OCI-LY1 (cell line): ENCODE measurements at regions not wholly inside any gene's neighbourhood (a gene's known extent, or its start where the extent isn't known, plus 50 kb on each side); places are given as distances from the start of the nearest gene placed in this dataset.

Experiments
- H2AFZ ChIP-seq: fragments of 200-600 bp; sonication (generic), shearing (Covaris generic); 2 replicates; pipeline ENCODE4 v1.6.0; 2014; ENCODE audit warnings: antibody characterized with exemption, mild to moderate bottlenecking, low read length
- H3F3A ChIP-seq: fragments of 200-600 bp; sonication (generic), shearing (Covaris generic); 2 replicates; pipeline ENCODE4 v1.6.0; 2014; ENCODE audit warnings: mild to moderate bottlenecking, antibody characterized with exemption, low read length, moderate library complexity; ENCODE audit not compliant: insufficient read depth
- H3K27ac ChIP-seq: fragments of 200-600 bp; sonication (generic); 2 replicates; pipeline ENCODE4 v1.5.1; 2014; ENCODE audit warnings: low read length, mixed run types, mild to moderate bottlenecking, low read depth; ENCODE audit not compliant: poor library complexity, severe bottlenecking
- H3K27me3 ChIP-seq: fragments of 200-600 bp; sonication (generic); 2 replicates; pipeline ENCODE4 v1.6.0; 2014; ENCODE audit warnings: antibody characterized with exemption, mild to moderate bottlenecking, low read length, moderate library complexity; ENCODE audit not compliant: insufficient read depth
- H3K36me3 ChIP-seq: fragments of 200-600 bp; sonication (generic); 2 replicates; pipeline ENCODE4 v1.6.1; 2014; ENCODE audit warnings: mild to moderate bottlenecking, antibody characterized with exemption, low read length, moderate library complexity, mixed read lengths; ENCODE audit not compliant: insufficient read depth
- H3K4me1 ChIP-seq: fragments of 200-600 bp; sonication (generic); 2 replicates; pipeline ENCODE4 v1.5.1; 2014; ENCODE audit warnings: mild to moderate bottlenecking, low read length, moderate library complexity; ENCODE audit not compliant: insufficient read depth, severe bottlenecking
- H3K4me2 ChIP-seq: fragments of 200-600 bp; sonication (generic), shearing (Covaris generic); 2 replicates; pipeline ENCODE4 v1.6.1; 2014; ENCODE audit warnings: low read length
- H3K4me3 ChIP-seq: fragments of 200-600 bp; sonication (generic); 2 replicates; pipeline ENCODE4 v1.5.1; 2014; ENCODE audit warnings: low read length, low read depth, mild to moderate bottlenecking, mixed read lengths; ENCODE audit not compliant: poor library complexity, severe bottlenecking
- H3K79me2 ChIP-seq: fragments of 200-600 bp; shearing (Covaris generic); 2 replicates; pipeline ENCODE4 v1.6.1; 2016; ENCODE audit warnings: mixed run types, low read length, mixed read lengths; ENCODE audit not compliant: insufficient read depth
- H3K9ac ChIP-seq: fragments of 200-600 bp; sonication (generic), shearing (Covaris generic); 2 replicates; pipeline ENCODE4 v1.6.1; 2014; ENCODE audit warnings: mild to moderate bottlenecking, low read length, mixed read lengths
- H3K9me2 ChIP-seq: fragments of 200-600 bp; sonication (generic), shearing (Covaris generic); 2 replicates; pipeline ENCODE4 v1.6.1; 2014; ENCODE audit warnings: low read depth, mild to moderate bottlenecking, low read length, mixed read lengths
- H3K9me3 ChIP-seq: fragments of 200-600 bp; shearing (Covaris generic); 2 replicates; pipeline ENCODE4 v1.6.1; 2014; ENCODE audit warnings: low read length, mixed read lengths
- H4K20me1 ChIP-seq: fragments of 200-600 bp; sonication (generic), shearing (Covaris generic); 2 replicates; pipeline ENCODE4 v1.6.0; 2016; ENCODE audit warnings: mild to moderate bottlenecking, low read length; ENCODE audit not compliant: insufficient read depth
- CTCF ChIP-seq: fragments of 200-600 bp; sonication (generic), shearing (Covaris generic); IDR thresholded peaks from 2 replicates; pipeline ENCODE4 v1.5.1; 2017; ENCODE audit warnings: mild to moderate bottlenecking, antibody characterized with exemption, low read length, moderate library complexity, mixed read lengths
- EZH2 ChIP-seq: fragments of 200-600 bp; sonication (generic), shearing (Covaris generic); IDR thresholded peaks from 2 replicates; pipeline ENCODE4 v1.8.0; 2017; ENCODE audit warnings: borderline replicate concordance, mixed run types, mild to moderate bottlenecking, antibody characterized with exemption, low read length, moderate library complexity, mixed read lengths

GRCh38 chr12:116384691-116385485, 107.4 kb upstream of the MED13L start:
- no peak overlapping the region for H3K4me2 ChIP-seq
- no peak for TF ChIP-seq CTCF
- no peak for TF ChIP-seq EZH2
- H3F3A ChIP-seq: no peaks in the 10 kb centered on the region
- H3K36me3 ChIP-seq: no peaks in the 10 kb centered on the region
- no peaks in the 10 kb centered on the region for H3K9me3 ChIP-seq
- no peaks in the 10 kb centered on the region for H3K27me3 ChIP-seq
- H3K9ac ChIP-seq: no peak overlapping the region
- H3K9me2 ChIP-seq: no peaks in the 10 kb centered on the region
- H3K4me1 ChIP-seq: no peaks in the 10 kb centered on the region
- H3K27ac ChIP-seq: no peak overlapping the region
- no peaks in the 10 kb centered on the region for H4K20me1 ChIP-seq
- no peaks in the 10 kb centered on the region for H3K79me2 ChIP-seq
- no peak overlapping the region for H2AFZ ChIP-seq
- H3K4me3 ChIP-seq: no peak overlapping the region

GRCh38 chr12:116385486-116386217, 108.2 kb upstream of the MED13L start:
- Histone ChIP-seq H3K79me2 (no peaks in the 10 kb centered on the region), H3K36me3 (no peaks in the 10 kb centered on the region), H3K4me3 (no peak overlapping the region), H3K9me2 (no peaks in the 10 kb centered on the region), H3F3A (no peaks in the 10 kb centered on the region), H4K20me1 (no peaks in the 10 kb centered on the region), H3K4me2 (no peak overlapping the region), H3K27ac (no peak overlapping the region), H3K9ac (no peak overlapping the region), H2AFZ (no peak overlapping the region), H3K9me3 (no peaks in the 10 kb centered on the region), H3K27me3 (no peaks in the 10 kb centered on the region), H3K4me1 (no peaks in the 10 kb centered on the region)
- no peak for TF ChIP-seq CTCF
- no peak for TF ChIP-seq EZH2

- H3K27ac ChIP-seq: no peak overlapping the region
- no peaks in the 10 kb centered on the region for H3K4me1 ChIP-seq
- H3K4me2 ChIP-seq: no peak overlapping the region
- no peak overlapping the region for H2AFZ ChIP-seq
- no peaks in the 10 kb centered on the region for H3K27me3 ChIP-seq
- no peaks in the 10 kb centered on the region for H3K79me2 ChIP-seq
- H3K4me3 ChIP-seq: no peak overlapping the region
- TF ChIP-seq EZH2: no peak
- no peak for TF ChIP-seq CTCF
- H3K9me2 ChIP-seq: no peaks in the 10 kb centered on the region
- no peaks in the 10 kb centered on the region for H3K36me3 ChIP-seq
- no peaks in the 10 kb centered on the region for H3K9me3 ChIP-seq
- H3K9ac ChIP-seq: no peak overlapping the region
- H4K20me1 ChIP-seq: no peaks in the 10 kb centered on the region
- H3F3A ChIP-seq: no peaks in the 10 kb centered on the region
Observed at GRCh38 chr12:116389326-116389725, 111.8 kb upstream of the MED13L start.
